OCI-LY7 (cell line): ENCODE measurements at regions not wholly inside any gene's neighbourhood (a gene's known extent, or its start where the extent isn't known, plus 50 kb on each side); places are given as distances from the start of the nearest gene placed in this dataset.
"Not testable (repeated sequence)": the region's sequence is repeated elsewhere in the genome, so short reads cannot be mapped to it uniquely, and the experiment has no call there.

Source experiments
- BruUV-seq: library from RNA; stranded (reverse); fragments of 400-500 nt; replicated peaks from 2 replicates; lab custom pipeline; 2021; lab: Mats Ljungman, UMichigan
- CTCF ChIA-PET: fragments of 300-600 bp; sonication (Branson Sonifier 250); formaldehyde crosslinking; loops from one replicate; lab custom pipeline; 2022; ENCODE audit warnings: antibody characterized with exemption; ENCODE audit not compliant: unreplicated experiment; lab: Charles Lee
- POLR2A ChIA-PET: fragments of 300-600 bp; sonication (Branson Sonifier 250); formaldehyde crosslinking; loops from one replicate; lab custom pipeline; 2022; ENCODE audit warnings: antibody characterized with exemption; lab: Charles Lee
- DNase-seq: peaks from one replicate; pipeline ENCODE4 v3.0.0-alpha.2; 2015; ENCODE audit warnings: low spot score
- H2AFZ ChIP-seq: fragments of 200-600 bp; sonication (generic), shearing (Covaris generic); 2 replicates; pipeline ENCODE4 v1.6.1; 2014; ENCODE audit warnings: mild to moderate bottlenecking, antibody characterized with exemption, low read length, moderate library complexity
- H3K27ac ChIP-seq: fragments of 200-600 bp; sonication (generic); 2 replicates; pipeline ENCODE4 v1.5.1; 2014; ENCODE audit warnings: mixed run types, low read depth, mild to moderate bottlenecking, moderate library complexity, low read length, inconsistent platforms; ENCODE audit not compliant: poor library complexity, severe bottlenecking
- H3K36me3 ChIP-seq: fragments of 200-600 bp; sonication (generic); 2 replicates; pipeline ENCODE4 v1.6.1; 2014; ENCODE audit warnings: mild to moderate bottlenecking, antibody characterized with exemption, low read length, moderate library complexity, mixed read lengths; ENCODE audit not compliant: insufficient read depth
- H3K4me1 ChIP-seq: fragments of 200-600 bp; sonication (generic); 2 replicates; pipeline ENCODE4 v1.5.1; 2014; ENCODE audit warnings: mild to moderate bottlenecking, low read length; ENCODE audit not compliant: insufficient read depth, poor library complexity, severe bottlenecking
- H3K4me2 ChIP-seq: fragments of 200-600 bp; sonication (generic); 2 replicates; pipeline ENCODE4 v1.6.1; 2014; ENCODE audit warnings: mild to moderate bottlenecking, low read length
- H3K4me3 ChIP-seq: fragments of 200-600 bp; sonication (generic); 2 replicates; pipeline ENCODE4 v1.5.1; 2014; ENCODE audit warnings: mild to moderate bottlenecking, low read depth, low read length; ENCODE audit not compliant: poor library complexity, severe bottlenecking
- H3K79me2 ChIP-seq: fragments of 200-600 bp; sonication (generic); 2 replicates; pipeline ENCODE4 v1.6.1; 2016; ENCODE audit warnings: low read depth, mild to moderate bottlenecking, low read length, moderate library complexity, mixed read lengths; ENCODE audit not compliant: insufficient read depth
- H3K9me2 ChIP-seq: fragments of 200-600 bp; sonication (generic); 2 replicates; pipeline ENCODE4 v1.6.1; 2016; ENCODE audit warnings: mild to moderate bottlenecking, low read length, mixed read lengths; ENCODE audit not compliant: insufficient read depth
- H3K9me3 ChIP-seq: fragments of 200-600 bp; sonication (generic); 2 replicates; pipeline ENCODE4 v1.6.1; 2014; ENCODE audit warnings: mild to moderate bottlenecking, mixed run types, low read length, mixed read lengths
- H4K20me1 ChIP-seq: fragments of 200-600 bp; sonication (generic); 2 replicates; pipeline ENCODE4 v1.6.1; 2014; ENCODE audit warnings: mild to moderate bottlenecking, antibody characterized with exemption, low read length, moderate library complexity, mixed read lengths; ENCODE audit not compliant: insufficient read depth
- CTCF ChIP-seq: fragments of 200-600 bp; sonication (generic); conservative IDR thresholded peaks from 2 replicates; pipeline ENCODE4 v1.5.1; 2014; ENCODE audit warnings: mild to moderate bottlenecking, antibody characterized with exemption, low read length, moderate library complexity, mixed read lengths
- EZH2phosphoT487 ChIP-seq: fragments of 200-600 bp; sonication (generic); IDR thresholded peaks from 2 replicates; pipeline ENCODE4 v1.6.1; 2018; ENCODE audit warnings: low read depth, borderline replicate concordance, mild to moderate bottlenecking, mixed run types, antibody characterized with exemption, low read length, moderate library complexity, mixed read lengths
- intact Hi-C: fragments of 100-400 bp; cut with micrococcal nuclease; formaldehyde crosslinking; loops from one replicate; pipeline ENCODE4 v1.10.0; 2022; ENCODE audit not compliant: unreplicated experiment

DNA sequence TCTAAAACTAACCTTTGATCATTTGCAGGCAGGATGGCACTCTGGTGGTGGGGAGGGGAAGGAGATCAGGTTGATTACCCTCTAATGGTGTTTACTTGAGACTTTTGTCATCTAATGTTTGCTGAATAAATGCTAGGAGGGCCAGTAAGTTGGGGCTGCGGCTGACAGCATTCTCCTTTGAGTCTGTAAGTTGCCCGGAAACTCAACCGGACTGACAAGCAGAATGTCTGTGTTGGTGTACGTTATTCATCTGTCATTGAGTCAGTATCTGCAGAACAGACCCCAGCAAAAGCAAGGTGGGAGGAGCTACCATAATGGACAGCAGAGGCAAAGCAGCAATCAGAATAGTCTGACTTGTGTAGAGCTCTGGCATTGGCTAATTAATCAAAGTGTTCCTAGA lies 1210.6 kb upstream of the PABPC4L start:
- no peak for DNase-seq
- Histone ChIP-seq H4K20me1 (no peaks in the 10 kb centered on the region), H3K36me3 (no peaks in the 10 kb centered on the region), H3K4me2 (no peak overlapping the region), H3K9me2 (no peaks in the 10 kb centered on the region), H3K27ac (no peak overlapping the region), H3K4me1 (no peaks in the 10 kb centered on the region), H3K79me2 (no peaks in the 10 kb centered on the region), H3K4me3 (no peak overlapping the region), H3K9me3 (no peaks in the 10 kb centered on the region), H2AFZ (no peak overlapping the region)
- intact Hi-C loops = no loop called here
- POLR2A ChIA-PET = no interaction called here
- CTCF ChIA-PET = no interaction called here
- BruUV-seq = no TSS peak
- TF ChIP-seq EZH2phosphoT487 (no peak), CTCF (no peak)

DNA sequence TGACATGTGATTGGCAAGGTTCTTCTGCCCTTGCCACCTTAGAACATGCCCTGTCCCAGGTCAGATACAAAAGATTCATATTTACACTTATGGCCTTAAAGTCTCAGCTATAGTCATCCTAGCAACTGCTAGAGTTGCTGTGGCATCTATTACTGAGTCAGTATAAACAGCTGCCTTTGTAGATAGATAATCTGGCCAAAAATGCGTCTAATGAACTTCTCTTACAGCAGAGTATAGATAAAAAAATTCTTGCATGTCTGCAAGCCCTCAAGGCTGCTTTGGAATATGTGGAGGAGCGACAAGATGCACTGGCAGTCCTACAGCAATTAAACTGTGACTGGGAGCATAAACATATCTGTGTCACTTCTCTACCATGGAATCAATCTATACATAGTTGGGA lies 1209.7 kb upstream of the PABPC4L start:
- H3K4me1 ChIP-seq = no peaks in the 10 kb centered on the region
- H3K9me2 ChIP-seq = no peaks in the 10 kb centered on the region
- intact Hi-C loops = no loop called here
- H3K4me2 ChIP-seq = no peak overlapping the region
- no TSS peak for BruUV-seq
- ChIA-PET CTCF (no interaction called here), POLR2A (no interaction called here)
- TF ChIP-seq CTCF = no peak
- TF ChIP-seq EZH2phosphoT487 = no peak
- DNase-seq = no peak
- no peak overlapping the region for H3K4me3 ChIP-seq
- no peaks in the 10 kb centered on the region for H3K9me3 ChIP-seq
- no peaks in the 10 kb centered on the region for H3K36me3 ChIP-seq
- no peaks in the 10 kb centered on the region for H3K79me2 ChIP-seq
- H4K20me1 ChIP-seq = no peaks in the 10 kb centered on the region
- H3K27ac ChIP-seq = no peak overlapping the region
- no peak overlapping the region for H2AFZ ChIP-seq

DNA sequence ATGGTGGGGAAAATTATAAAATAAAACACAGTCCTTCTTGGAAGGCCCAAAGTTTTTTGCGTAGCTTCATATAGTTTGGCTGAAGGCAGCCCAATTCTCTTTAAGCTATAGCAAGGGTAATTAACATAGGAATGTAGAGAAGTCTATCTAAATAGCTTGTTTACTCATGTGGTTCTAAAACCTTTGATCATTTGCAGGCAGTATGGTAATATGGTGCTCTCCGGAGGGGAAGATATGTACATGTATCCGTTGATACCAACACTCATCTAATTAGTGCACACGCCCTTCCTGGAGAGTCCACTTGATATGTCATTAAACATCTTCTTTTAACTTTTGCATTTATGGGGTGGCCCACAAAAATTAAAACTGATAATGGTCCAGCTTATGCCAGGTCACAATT lies 1207.7 kb upstream of the PABPC4L start:
- H2AFZ ChIP-seq, CTCF ChIA-PET, H4K20me1 ChIP-seq, H3K79me2 ChIP-seq, BruUV-seq, H3K36me3 ChIP-seq, H3K9me2 ChIP-seq, H3K4me1 ChIP-seq, intact Hi-C loops, H3K9me3 ChIP-seq, H3K4me3 ChIP-seq, H3K27ac ChIP-seq, H3K4me2 ChIP-seq, DNase-seq: not testable (repeated sequence)
- POLR2A ChIA-PET = interaction anchor here (0.6 kb wide), 1 partner anchor 1704 kb away, joined by 3 read pairs; no protein-coding TSS in a partner anchor
